Superior temporal gyrus (tissue), 1 donor: ENCODE measurements at regions not wholly inside any gene's neighbourhood (a gene's known extent, or its start where the extent isn't known, plus 50 kb on each side); places are given as distances from the start of the nearest gene placed in this dataset.
"Not testable (repeated sequence)": the region's sequence is repeated elsewhere in the genome, so short reads cannot be mapped to it uniquely, and the experiment has no call there.

ENCODE experiments used
- DNase-seq: peaks from one replicate; pipeline ENCODE4 v3.0.0-alpha.2; 2016; ENCODE audit errors: extremely low spot score

- no peak for DNase-seq
These were observed 394.6 kb downstream of the TECRL start for GRCh38 chr4:64014647-64015046.

- DNase-seq: no peak
These were observed 407.9 kb downstream of the TECRL start for GRCh38 chr4:64001229-64001898.

GRCh38 chr4:64000241-64000640 lies 409.0 kb downstream of the TECRL start:
- DNase-seq: no peak

GRCh38 chr4:63986253-63986652 lies 423.0 kb downstream of the TECRL start:
- no peak for DNase-seq

GRCh38 chr4:63983224-63983623 lies 426.0 kb downstream of the TECRL start:
- DNase-seq: no peak

- DNase-seq: no peak
These were observed 443.4 kb downstream of the TECRL start for GRCh38 chr4:63965875-63966274.

GRCh38 chr4:63942706-63943286 lies 466.5 kb downstream of the TECRL start:
- DNase-seq: not testable (repeated sequence)

GRCh38 chr4:63937961-63938360 lies 471.3 kb downstream of the TECRL start:
- no peak for DNase-seq

- no peak for DNase-seq
These were observed 487.1 kb downstream of the TECRL start for GRCh38 chr4:63922146-63922545.

GRCh38 chr4:63921561-63921960 lies 487.7 kb downstream of the TECRL start:
- no peak for DNase-seq

GRCh38 chr4:63919636-63920365 lies 489.4 kb downstream of the TECRL start:
- DNase-seq: no peak

- DNase-seq: no peak
These were observed 502.5 kb downstream of the TECRL start for GRCh38 chr4:63906660-63907183.

- DNase-seq: no peak
These were observed 505.0 kb downstream of the TECRL start for GRCh38 chr4:63904201-63904600.

GRCh38 chr4:63901304-63901703 lies 507.9 kb downstream of the TECRL start:
- no peak for DNase-seq

GRCh38 chr4:63898961-63899360 lies 510.3 kb downstream of the TECRL start:
- DNase-seq: no peak

- no peak for DNase-seq
These were observed 515.1 kb downstream of the TECRL start for GRCh38 chr4:63894161-63894560.

GRCh38 chr4:63869370-63869769 lies 539.9 kb downstream of the TECRL start:
- no peak for DNase-seq

GRCh38 chr4:63851496-63851895 lies 557.8 kb downstream of the TECRL start:
- DNase-seq: no peak

GRCh38 chr4:63841266-63841665 lies 568.0 kb downstream of the TECRL start:
- DNase-seq: no peak

GRCh38 chr4:63831590-63832155 lies 577.6 kb downstream of the TECRL start:
- DNase-seq: no peak

GRCh38 chr4:63817196-63817865 lies 591.9 kb downstream of the TECRL start:
- DNase-seq: no peak
